Activated T-cell treated with anti-CD3 and anti-CD28 coated beads for 24 hours (primary cell): ENCODE measurements at regions not wholly inside any gene's neighbourhood (a gene's known extent, or its start where the extent isn't known, plus 50 kb on each side); places are given as distances from the start of the nearest gene placed in this dataset.

Source experiments
- DNase-seq: peaks from one replicate; pipeline ENCODE4 v3.0.0-alpha.2; 2020; ENCODE audit warnings: low read depth

DNA sequence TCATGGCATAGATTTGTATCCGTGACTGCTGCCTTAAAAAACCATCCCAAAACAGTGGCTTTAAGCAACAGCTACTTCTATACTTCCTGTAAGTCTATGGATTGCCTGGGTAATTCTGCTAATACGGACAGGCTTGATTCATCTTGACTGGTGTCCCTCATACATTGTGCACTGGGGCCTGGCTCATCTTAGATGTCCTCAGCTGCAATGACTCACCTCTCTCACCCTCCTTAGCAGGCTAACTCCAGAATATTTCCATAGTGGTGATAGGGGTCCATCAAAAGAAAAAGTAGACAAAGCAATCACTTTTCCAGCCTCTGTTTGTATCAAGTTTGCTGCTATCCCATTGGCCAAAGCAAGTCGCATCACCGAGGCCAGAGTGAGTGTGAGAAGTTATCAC lies 409.1 kb upstream of the KAZN start:
- no peak for DNase-seq

- no peak for DNase-seq
Observed at GRCh38 chr1:14190508-14190907, 408.0 kb upstream of the KAZN start.

DNA sequence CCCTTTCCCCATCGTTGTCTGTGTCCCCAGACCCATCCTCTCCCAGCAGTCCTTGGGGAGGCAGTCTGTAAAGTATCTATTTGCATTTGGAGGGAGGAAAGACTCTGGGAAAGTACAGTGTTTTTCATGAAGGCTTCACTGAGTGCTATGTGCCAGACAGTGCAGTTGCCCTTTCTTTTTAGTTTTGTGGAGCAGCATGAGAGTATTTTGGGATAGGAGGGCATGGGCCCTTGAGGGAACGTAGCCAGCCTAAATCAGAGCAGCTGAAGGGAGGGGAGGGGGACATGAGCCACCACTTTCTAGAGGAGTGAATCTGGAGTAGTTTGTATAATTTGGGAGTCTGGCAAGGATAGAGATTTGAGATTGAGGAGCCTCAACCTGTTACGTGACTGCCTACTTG lies 404.0 kb upstream of the KAZN start:
- DNase-seq, result no peak

DNA sequence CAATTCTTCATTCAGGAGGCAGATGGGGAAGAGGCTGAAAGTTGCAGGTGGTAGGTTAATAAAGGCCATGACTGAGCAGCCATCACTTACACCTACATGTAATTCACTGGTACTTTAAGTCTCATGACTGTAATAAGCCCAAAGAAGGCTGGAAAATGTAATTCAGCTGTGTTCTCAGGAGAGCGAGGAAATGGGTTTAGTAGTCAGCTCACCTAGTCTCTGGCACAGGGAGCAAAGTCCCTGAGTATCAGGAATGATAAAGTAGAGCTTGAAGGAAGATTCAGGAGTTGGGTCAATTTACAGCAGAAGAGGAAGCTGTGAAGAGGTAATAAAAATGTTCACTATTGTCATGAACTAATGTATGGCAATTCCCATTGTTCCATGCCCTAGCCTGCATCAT lies 393.4 kb upstream of the KAZN start:
- no peak for DNase-seq

DNA sequence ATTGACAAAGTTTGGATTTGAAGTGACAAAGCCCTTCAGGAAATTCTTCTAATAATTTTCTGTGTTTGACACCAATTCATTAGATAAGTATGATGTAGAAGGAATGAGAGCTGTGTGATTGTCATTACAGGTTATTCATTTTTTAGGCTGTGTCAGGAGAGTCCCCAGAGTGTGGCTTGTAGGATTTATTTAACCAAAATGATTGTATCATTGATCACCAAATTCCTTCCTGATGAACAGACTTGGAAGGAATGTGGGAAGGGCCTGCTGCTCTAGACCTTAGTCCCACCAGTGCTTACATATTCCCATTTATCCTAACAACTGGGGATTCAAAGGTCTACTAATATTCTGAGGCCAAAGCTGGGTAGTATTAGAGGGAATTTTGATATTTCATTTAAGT lies 383.3 kb upstream of the KAZN start:
- DNase-seq, result no peak

- no peak for DNase-seq
Observed at GRCh38 chr1:14217384-14217783, 381.1 kb upstream of the KAZN start.

DNA sequence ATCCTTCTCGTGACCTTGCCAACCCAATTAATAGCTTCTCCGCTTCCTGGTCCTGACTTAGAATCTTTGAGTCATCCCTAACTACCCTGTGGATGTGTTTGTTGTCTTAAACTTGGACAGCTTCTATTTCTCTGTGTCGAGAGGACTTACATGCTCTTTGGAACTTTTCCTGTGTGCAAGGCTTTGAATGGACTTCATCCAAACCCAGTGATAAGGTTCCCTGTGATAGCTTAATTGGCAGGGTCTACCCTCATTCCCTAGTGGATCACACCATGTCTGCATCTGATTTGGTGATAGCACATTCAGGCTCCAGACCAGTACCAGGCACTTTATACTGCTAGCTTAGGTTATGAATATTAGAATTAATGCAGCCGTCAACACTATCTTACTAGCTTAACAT lies 378.2 kb upstream of the KAZN start:
- no peak for DNase-seq

- DNase-seq, result no peak
Observed at GRCh38 chr1:14220811-14221210, 377.7 kb upstream of the KAZN start.

DNA sequence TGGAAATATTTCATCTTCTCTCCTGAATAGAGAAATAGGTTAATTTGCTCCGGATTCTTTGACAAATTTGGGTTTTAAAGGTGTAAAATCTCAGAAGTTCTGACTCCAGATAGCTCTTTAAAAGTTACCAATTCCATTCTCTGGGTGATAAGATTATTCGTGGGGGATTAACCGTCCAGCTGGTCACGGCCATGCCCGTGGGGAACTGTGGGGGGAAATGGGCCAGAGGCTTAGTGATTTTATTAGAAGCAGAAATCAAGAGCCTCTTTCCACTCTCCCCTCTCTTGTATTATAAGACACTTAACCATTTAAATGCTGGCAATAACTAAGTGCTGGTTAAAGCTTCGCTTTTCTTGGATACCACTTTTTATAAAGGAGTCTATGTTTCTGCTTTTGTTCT lies 376.4 kb upstream of the KAZN start:
- no peak for DNase-seq

DNA sequence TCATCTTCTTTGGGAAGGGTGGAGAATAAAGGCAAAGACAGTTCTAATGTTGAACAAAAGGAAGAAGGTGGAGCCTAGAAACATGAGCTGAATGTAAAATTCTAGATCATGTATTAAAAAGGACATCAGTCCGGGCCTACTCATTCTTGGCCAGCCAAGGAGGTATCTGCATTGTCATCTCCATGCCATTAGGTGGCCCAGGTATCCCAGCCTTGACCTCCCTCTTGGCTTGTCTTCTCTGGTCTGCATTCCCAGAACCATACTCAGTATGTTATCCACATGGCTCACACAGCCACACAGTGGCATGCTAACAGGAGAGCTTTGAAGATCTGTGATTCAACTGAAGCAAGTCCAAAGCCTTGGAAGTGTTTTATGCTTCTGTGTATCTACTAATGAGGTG lies 369.8 kb upstream of the KAZN start:
- DNase-seq, result no peak

- DNase-seq, result no peak
Observed at GRCh38 chr1:14233510-14233909, 365.0 kb upstream of the KAZN start.

GRCh38 chr1:14236097-14236496 lies 362.4 kb upstream of the KAZN start:
- no peak for DNase-seq

DNA sequence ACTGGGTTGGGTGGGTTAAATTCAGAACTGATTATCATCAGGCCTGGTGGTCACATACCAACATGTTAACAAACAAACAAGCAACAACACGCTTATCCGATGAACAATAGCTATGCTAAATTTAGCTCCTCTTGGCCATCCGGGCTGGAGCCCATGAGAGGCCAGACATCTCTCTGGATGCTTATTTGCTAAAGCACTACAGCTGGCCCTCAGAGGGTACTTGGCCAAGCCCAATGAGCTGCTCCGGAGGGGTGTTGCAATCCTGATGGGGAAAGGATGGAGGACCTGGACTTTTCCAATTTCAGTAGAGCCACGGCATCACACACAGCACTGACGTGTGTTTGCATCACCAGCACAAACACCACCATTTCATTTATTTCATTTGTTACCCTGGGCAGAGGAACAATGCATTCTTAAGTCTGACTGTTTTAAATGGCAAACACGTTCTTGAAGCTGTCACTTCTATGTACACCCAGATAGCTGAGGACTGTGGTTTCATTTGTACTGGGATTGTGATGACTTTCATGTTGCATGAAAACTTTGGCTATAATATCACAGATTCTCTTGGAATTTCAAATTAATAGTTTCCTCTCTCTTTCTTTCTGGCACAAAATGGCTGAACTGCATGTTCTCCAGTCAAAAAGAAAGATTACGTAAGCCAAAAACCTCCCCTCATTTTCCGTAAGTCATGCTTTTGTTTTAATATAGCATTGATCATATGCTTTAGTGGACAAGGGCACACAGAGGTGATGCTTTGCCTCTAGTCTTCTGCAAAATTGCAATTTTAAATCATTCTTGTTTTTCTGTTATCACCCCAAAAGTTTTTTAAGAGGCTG lies 359.8 kb upstream of the KAZN start:
- DNase-seq, result no peak

DNA sequence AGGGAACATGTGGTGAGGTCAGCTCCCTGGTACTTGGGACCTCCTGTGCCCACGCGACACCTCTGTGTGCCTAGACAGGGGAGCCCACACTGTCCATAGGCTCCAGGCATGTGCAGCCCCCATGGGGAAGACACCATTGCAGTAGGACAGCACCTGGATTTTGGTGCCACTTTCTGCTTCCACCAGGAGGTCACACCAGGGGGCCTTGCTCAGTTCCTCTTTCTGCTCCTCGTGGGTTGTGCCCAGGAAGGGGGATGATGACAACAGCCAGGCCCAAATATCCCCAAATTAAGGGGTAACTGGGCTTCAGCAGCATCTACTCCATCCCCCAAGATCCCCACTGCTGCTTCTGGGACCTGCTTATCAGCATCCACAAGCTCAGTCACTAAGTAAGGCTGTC lies 358.2 kb upstream of the KAZN start:
- no peak for DNase-seq

- DNase-seq, result no peak
Observed at GRCh38 chr1:14242123-14242522, 356.4 kb upstream of the KAZN start.

DNA sequence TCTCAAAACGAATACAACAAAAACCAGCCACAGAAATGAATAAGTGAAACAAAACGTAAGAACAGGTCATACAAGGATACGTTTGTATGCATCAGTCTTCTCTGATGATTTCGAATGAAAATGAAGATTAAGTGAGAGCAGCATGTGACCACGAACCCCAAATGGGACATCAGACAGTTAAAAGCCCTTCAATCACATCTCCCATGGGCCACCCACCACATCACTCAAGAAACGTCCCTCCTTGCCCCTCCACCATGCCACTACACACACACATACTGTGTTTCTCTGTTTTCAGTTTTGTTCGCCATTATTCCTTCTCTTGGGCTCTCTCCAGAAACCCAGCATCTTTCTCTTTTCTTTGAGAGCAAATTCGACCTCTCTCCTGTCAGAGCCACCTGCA lies 355.6 kb upstream of the KAZN start:
- no peak for DNase-seq

DNA sequence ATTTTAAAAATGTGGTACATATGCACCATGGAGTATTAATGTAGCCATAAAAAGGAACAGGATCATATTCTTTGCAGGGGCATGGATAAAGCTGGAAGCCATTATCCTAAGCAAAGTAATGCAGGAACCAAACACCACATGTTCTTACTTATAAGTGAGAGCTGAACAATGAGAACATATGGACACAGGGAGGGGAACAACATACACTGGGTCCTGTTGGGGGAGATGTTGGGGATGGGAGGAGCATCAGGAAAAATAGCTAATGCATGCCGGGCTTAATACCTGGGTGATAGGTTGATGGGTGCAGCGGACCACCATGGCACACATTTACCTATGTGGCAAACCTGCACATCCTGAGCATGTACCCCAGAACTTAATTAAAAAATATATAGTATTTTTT lies 352.5 kb upstream of the KAZN start:
- DNase-seq, result no peak

- DNase-seq, result no peak
Observed at GRCh38 chr1:14246471-14246870, 352.0 kb upstream of the KAZN start.

- no peak for DNase-seq
Observed at GRCh38 chr1:14247666-14248065, 350.8 kb upstream of the KAZN start.

GRCh38 chr1:14251871-14252270 lies 346.6 kb upstream of the KAZN start:
- DNase-seq, result no peak

DNA sequence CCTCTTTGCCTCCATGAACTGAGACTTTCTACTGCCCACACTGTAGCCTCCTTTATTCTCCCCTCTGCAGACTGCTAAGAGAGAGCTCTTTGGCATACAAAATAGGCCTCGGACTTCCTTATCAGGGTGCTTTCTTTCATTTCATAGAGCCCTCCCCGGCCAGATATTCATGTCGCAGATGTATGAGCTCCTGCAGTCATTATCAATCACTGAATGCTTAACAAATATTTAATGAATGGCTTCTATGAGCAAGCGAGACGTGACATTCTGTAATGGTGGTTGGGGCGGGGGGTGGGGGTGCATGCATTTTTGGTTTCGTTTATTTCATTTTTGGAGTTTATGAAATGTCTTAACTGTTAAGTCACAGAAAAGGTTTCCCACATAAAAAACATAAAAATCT lies 344.8 kb upstream of the KAZN start:
- DNase-seq, result no peak

DNA sequence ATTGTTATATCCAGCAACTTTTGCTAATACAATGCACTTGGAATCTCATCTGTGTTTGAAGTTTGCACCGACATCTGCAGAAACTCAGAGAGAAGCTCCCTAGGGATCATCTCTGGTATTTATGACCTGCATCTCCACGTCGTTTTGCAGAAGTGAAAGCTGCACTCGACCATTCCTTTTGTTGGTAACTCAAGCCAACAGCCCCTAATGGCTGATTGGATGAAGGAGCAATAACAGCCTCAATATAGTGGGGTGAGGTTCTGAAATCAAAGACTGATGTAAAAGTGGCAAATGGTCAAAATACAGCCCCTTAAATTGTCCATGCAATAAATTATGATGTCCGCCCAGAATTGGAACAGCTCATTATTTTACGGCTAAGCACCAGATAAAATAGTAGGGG lies 344.2 kb upstream of the KAZN start:
- no peak for DNase-seq

DNA sequence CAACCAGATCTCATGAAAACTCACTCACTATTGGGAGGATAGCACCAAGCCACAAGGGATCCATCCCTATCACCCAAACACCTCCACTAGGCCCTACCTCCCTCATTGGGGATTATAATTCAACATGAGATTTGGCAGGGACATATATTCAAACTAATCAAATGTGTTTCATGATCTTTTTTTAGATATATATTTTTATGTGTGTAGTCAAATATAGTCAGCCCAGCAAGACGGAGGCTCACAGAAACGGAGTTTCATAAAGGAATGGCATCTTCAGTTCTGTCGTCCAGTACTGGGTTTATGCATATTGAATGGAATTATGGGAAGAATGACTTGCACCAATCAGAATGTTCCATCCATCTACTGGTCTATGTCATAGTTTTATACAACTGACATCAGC lies 343.3 kb upstream of the KAZN start:
- no peak for DNase-seq

- no peak for DNase-seq
Observed at GRCh38 chr1:14255711-14256110, 342.8 kb upstream of the KAZN start.
